Renal cortex interstitium (tissue), 11 donors: ENCODE measurements at regions not wholly inside any gene's neighbourhood (a gene's known extent, or its start where the extent isn't known, plus 50 kb on each side); places are given as distances from the start of the nearest gene placed in this dataset.

Source experiments
- DNase-seq, 11 donors: peaks; one replicate each; pipeline ENCODE4 v3.0.0-alpha.2; 2013; ENCODE audit warnings: low read depth in 9 of 11, low spot score in 4 of 11; ENCODE audit errors: extremely low read depth in 1 of 11

DNA sequence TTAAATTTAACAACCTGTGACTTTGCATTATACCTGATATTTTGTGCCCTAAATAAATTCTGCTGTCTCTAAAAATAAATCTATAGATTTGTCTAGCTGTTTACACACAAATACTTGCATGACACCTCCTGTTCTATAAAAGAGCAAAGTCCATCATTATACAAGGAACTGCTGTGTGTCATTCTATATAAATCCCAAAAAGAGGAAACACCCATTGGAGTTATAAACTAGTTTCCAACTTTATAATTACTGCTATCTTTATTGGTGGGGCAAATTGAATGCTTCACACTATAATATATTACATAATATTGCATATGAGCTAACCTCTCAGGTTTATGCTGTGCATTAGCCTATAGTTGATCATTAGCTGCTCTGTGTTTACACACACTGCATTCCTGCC is 504.4 kb downstream of the SATB2 start:
- no peak for DNase-seq

DNA sequence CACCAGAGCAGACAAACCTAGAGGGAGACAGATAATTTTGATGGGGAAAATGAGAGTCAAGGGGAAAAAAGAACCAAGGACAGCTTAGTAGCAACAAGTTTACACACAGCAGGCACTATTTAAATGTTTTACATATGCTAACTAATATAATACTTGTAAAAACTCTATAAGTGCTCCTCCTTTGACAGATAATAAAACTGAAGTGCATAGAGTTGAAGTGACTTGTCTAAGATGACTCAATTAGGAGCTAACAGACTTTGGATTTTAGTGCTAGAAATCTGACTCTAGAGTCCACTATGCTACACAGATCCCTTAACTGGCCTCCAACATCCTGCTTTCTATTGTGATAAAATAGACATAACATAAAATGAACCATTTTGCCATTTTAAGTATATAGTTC is 506.9 kb downstream of the SATB2 start:
- DNase-seq: no peak

DNA sequence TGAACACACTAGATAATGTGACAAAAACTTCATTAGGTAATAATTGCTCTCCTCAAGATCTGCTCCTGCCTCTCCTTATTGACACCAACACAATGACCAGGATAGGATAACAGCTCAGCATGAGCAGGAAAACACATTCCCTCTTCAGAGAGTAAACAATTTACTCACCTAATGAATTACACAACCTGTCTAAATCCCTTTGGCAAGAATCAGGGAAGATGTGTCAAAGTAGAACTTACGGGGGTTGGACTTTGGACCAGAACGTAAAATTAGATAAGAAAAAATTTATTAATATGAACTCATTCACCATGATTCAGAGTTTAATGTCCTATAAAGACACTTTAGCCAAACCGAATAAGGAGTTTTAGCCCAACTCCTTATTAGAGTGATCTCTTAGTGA is 512.2 kb downstream of the SATB2 start:
- no peak for DNase-seq

DNA sequence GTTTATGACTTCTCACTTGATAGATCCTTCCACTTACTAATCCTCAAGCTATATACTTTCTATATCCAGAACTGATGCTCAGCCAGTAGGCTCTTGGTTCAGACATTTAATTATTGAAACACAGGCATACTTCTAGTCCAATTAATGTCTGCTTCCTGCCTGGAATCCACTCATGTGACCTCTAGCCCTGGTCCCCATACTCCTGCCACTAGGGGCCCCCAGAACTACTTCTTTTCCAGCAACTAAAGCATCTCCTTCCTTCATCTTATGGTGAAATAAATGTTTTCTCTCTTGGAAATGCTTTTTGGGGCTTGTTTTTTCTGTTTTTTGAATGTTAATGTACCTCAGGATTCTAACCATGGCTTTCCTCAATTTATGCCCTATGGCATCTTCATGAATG is 527.6 kb downstream of the SATB2 start:
- DNase-seq: no peak

DNA sequence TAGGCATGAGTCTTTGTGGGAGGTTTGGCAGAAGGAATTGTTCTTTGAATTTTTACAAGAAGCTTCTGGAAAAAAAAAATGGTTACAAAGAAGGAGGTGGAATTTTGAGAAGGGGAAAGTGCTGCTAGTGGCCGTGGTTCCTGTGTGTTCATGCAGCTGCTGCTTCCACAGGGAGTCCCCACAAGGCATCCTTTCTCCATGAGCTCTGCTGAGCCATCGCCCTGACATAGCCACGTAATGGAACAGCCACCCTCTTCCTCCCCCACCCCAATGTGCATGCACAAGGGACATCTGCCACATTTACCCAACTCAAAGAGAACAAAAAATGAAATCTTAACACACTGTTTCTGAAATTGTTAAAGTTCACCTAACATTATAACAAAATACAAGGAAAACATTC is 529.7 kb downstream of the SATB2 start:
- no peak for DNase-seq

DNA sequence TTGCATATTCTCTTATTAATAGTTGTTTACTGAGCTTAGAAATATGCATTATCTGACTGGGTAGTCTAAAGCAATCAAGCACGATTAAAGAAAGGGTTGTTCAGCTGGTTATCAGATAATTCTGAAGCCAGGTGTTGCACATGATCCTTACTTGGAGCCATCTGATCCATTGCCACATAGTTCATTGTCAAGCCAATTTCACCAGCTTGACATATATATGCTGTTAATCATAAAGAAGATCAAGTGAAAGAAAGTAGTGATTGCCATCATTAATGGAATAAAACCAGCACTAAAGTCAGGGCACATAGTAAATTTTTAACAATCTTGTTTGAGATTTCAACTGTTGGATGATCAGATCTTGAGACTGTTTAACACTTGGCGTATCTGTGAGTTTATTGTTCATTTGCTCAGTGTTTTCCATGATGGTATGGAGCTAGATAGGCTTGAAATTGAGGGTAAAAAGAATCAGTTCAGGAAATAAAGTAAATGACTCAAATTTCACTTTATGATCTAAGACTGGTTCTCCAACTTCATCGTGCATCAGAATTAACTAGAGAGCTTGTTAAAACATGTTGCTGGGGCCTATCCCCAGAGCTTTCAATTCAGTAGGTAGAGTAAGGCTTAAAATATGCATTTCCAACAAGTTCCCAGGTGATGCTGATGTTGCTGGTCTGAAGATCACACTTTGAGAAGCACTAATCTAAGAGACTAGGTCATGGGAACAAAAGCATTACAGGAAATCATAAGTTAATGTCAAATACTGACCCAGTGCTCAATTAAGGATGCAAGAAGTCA is 539.6 kb downstream of the SATB2 start:
- DNase-seq: no peak

DNA sequence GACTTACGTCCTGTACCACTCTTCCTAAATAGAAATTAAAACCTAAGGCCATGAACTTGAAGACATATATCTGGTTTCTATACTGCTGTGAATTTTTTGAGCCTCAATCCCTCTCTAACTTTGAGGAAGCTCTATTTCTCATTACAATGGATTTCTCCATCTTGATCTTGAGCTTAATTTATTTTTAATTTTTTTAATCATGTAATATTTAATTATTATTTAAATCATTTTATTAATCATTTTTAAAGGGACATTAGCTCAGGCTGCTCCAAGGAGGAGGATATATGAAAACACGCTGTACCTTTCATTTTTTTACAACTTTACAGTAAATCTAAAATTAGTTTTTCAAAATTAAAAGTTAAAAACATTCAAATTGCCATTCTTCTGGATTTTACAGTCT is 540.5 kb downstream of the SATB2 start:
- no peak for DNase-seq

DNA sequence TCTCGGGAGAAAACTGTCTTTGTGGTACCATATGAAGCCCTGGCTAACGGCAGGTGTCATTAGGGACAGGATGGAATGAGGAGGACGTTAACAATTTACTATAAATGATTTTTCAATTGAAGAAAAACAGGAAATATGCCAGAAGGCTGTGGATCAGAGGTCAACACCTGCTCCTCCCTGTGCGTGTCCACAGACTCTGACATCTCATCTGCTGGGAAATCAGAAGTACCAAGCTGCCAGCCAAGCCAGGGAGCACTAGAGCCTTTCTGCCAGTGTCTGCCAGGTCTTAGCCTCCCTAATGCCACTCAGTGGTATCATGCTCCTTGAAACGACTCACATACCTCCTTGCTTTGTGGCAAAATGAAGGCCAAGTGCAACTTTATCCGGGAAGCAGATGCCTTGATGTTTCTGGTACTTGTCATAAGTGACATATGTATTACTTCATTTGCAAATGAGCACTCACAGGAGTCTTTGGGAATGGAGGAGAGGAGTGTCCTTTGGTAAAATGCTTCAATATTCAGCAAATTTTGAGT is 541.1 kb downstream of the SATB2 start:
- DNase-seq: no peak

DNA sequence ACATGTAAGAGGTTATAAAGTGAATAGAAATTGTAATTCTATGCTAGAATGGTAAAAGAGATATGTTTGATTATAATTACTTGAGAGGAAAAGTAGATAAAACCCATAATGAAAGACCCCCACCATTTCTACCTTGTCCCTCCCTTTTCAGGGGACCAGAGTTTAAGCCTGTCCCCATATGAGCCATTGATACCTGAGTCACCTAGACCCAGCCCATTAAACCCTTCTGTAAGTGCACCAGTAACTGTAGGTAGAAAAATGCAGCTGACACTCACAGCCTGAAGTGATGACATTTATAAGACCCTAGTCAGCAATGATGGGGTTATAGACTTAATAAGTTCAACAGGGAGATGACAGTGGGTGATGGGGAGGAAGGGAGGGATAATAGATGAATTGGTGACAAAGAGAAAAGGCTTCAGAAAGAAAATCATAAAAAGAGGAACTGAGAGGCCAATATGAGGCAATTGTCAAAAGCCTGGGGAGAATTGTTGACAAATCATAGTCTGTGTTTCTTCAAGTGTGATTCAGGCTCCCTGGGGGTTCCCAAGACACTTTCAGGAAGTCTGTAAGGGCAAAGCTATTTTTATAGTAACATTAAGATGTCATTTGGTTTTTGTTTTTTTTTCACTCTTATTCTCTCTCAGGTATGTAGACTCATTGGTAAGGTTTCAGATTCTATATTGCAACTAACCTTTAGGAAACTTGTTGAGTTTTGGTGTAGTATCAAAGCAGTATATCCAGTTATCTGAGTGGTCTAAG is 544.2 kb downstream of the SATB2 start:
- DNase-seq: no peak

DNA sequence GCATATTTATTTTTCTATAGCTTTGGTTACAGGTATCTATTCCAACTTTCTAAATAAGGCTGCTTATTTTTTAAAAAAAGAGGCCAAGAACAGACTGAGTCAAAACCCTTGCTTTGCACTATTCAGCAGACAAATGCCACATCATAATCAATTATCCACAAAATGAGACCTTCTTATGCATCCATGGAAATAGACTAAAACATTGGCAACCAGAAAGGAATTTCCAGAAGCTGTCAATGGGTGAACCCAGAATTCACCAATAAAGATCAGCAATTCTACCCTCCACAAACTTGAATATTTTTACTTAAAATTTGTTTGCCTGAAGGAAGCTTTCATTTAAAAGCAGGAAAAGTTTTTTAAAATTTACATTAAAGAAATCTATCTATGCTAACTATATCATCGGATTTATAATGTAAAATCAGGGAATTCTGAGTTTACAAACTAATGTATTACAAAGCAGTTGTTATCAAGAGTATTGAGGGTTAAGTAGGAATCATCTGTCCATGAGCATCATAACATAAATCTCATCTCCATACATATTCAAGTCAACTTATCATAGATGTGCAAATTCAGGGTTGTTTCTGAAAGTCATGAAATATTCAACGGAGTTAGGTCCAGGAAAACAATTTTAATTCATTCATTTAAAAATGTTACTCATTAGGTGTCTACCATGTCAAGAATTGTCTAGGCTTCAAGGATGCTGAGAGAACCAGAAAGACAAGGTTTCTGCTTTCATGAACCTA is 548.0 kb downstream of the SATB2 start:
- DNase-seq: no peak

DNA sequence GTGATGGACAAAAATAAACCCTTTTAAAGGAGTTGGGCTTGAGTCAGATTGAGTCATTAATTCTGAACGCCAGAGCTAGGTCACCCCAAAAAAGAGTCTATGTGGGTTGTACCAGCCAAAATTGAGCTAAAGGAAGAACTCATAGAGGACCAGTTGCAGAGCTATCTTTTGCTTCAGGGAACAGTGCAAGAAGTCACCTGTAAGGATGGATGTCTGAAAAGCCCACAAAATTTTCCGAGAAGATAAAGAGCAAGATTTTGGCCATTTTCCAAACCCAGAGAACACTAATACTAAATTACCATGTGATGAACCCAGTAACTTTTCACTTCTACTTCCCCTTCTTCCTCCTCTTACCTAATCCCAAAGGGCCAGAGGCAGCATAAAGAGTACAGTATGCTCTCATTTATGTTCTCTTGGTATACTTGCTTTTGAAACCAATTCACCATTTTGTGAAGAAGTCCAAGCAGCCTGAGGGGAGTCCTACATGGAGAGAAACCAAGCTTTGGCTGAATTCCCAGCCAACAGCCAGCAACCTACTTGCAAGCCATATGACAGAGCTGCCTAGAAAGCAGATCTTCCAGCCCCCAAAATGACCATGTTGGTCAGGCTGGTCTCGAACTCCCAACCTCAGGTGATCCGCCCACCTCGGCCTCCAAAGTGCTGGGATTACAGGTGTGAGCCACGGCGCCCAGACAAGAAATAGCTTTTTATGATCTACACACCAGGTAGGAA is 551.7 kb downstream of the SATB2 start:
- DNase-seq: no peak

DNA sequence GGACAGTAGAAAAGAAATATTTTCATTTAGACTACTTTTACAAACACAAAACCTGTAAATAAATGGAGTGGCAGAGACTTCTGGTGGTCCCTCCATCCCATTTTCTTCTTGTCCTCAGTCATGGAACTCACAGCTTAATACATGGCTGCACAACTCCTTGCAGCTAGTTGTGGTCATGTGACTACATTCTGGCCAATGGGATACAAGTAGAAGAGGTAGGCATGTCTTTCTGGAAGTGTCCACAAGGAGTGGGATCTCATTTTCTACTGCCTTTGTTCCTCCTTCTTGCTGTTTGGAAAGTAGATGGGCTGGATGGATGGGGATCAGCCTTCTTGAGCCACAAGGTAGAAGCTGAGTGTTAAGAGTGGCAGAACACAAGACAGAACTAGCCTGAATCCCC is 555.8 kb downstream of the SATB2 start:
- DNase-seq: no peak

DNA sequence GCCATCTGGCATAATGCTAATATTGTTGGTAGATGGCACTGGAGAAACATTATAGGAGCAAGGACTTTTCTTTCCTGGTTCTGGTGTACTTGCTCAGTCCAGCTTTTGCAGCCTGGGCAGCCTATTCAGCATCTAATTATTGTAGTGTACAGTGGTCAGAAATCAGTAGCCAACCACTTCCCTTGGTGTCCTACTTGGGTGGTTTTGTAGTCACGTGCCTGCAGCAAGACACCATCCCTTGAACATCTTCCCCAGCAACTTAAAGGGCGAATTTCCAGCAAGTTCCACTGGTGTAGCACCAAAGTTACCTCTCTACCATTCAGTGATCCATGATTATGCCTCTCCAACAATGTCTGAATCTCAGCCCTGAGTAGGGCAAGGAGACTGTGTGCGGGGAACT is 557.6 kb downstream of the SATB2 start:
- DNase-seq: no peak

DNA sequence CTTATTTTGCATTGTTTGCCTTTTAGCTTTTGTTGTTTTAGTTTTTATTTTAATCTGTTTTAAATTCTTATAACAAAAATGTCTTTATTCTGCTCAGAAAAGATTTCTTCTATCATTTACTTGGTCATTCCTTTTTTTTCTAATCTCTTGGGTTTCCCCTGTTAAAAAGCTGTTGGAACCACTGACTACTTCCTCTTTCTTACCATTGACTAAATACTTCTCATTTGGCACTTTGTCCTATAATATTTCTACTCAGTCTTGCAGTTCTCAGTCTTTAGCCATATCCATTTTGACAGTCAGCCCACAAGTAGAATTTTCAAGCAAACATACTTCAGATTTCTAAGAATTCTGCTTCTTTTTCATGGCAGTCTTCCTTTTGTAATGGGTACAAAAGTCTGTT is 567.2 kb downstream of the SATB2 start:
- DNase-seq: no peak

DNA sequence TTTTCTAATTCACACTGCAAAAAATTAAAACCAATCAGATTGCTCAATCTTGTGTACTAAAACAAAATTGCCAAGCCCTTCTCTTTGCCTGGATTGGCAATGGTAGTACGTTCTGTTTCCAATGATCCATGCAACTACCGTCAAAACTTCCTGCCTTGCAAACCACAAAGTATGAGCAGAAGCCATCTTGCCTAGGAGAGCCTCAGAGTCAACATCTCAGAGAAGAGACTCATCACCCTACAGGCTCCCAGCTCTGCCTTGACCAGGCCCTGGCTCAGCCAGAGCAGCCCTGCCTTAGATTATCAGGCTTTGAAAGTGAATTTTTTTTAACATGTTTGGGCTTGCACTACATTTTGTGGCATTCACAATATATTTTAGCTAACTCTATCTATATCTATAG is 574.1 kb downstream of the SATB2 start:
- DNase-seq: no peak

DNA sequence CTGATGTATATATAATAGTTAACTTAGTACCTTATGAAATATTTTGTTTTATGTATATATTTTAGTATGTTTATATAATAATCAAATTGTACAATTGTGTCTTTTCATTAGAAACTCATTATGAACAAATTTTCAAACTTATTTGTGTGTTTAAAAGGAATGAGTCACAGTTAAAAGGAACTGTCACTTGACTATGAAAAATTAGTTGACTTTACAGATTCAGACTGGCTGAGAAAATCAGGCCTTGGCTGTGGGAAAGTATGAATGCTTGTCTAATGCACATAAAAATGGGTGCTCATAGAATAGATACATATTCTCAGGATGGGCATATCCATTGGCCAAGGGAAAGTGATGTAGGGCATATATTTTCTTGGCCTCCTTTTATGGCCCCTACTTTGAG is 576.8 kb downstream of the SATB2 start:
- DNase-seq: no peak

DNA sequence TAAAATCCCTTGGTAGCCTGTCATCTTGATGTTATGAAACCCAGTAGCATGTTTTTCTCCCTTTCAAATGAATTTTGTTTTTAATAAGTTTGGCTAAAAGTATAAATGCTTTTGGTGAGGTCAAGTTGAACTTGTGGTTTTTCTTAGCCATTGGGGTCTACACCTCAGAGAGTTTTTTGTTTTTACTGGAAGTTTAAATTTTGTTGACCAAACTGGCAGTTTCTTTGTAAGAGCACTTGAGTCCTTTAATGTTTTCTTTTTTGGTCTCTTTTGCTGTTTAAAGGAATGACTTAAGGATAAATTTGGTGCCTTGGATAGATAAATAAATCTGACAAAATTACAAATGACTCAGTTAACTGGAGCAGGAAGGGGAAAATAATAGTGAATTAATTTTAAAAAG is 577.3 kb downstream of the SATB2 start:
- DNase-seq: no peak

DNA sequence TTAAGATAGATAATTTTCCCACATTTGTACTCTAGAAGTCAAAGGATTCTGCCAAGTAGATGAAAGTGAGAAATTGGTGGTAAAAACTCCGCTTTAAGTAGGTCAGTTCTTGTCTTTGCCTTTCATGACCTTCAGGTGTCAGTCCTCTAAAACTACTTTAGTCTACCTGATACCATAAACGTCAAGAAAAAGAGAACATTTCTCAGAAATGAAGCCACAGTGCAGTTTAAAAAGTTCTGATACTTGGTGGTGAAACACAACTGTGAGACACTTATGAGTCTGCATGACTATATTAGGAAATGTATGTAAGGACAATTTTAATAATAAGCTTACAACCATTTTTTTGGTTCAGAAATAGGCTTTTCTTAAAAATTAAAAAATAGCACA is 583.3 kb downstream of the SATB2 start:
- no peak for DNase-seq
